ENCODE measurements at regions not wholly inside any gene's neighbourhood (a gene's known extent, or its start where the extent isn't known, plus 50 kb on each side); places are given as distances from the start of the nearest gene placed in this dataset.

GRCh38 chr2:40606862-40607261 lies 155.0 kb upstream of the SLC8A1 start:
- no peaks in the 10 kb centered on the region for H3K36me3 Mint-ChIP-seq

DNA sequence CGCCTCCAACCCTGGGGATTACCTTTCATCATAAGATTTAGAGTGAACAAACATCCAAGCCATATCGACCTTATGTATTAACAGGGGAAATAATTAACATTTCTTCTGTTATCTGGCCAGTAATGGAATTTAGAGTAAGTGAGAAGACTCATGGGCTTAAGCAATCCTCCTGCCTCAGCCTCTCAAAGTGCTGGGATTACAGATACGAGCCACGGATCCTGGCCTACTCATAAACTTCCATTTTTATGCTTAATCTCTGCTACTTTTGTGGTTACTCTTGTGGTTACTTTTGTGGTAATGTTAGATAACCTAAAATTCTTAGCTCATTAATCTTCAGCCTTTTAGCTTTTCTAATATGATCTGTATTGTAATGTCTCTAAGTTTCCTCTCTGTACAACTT lies 159.3 kb upstream of the SLC8A1 start:
- H2AFZ ChIP-seq (ENCODE audit: insufficient read depth, low read depth, low read length, poor library complexity, severe bottlenecking), result no peak overlapping the region
- H3K9ac ChIP-seq (ENCODE audit: insufficient read depth, low read length, poor library complexity, severe bottlenecking), result no peak overlapping the region
- no peak for DNase-seq
- no peaks in the 10 kb centered on the region for H3K27me3 ChIP-seq (ENCODE audit: control insufficient read depth in 2 of 2, insufficient read depth in 2 of 2, low read length in 2 of 2)
- peaks cover 0 to 4% of the 10 kb centered on the region in 2 donors for H3K9me3 ChIP-seq (replicated peaks in 1 of 2; ENCODE audit: control insufficient read depth in 1 of 2, insufficient read depth in 1 of 2, low read length in 2 of 2)
- H3K4me3 Mint-ChIP-seq, result no peak overlapping the region
- no peaks in the 10 kb centered on the region for H3K36me3 ChIP-seq (replicated peaks in 1 of 2; ENCODE audit: control insufficient read depth in 1 of 2, insufficient read depth in 2 of 2, low read length in 2 of 2)
- H3K9me3 Mint-ChIP-seq, result peaks cover 0 to 6% (median 4%) of the 10 kb centered on the region in 7 donors
- H3K4me2 ChIP-seq (replicated peaks; ENCODE audit: extremely low read depth, low read length, poor library complexity, severe bottlenecking), result no peak overlapping the region
- H3K27ac Mint-ChIP-seq, result no peak overlapping the region
- H3K4me1 Mint-ChIP-seq, result no peaks in the 10 kb centered on the region
- no peak overlapping the region for H3K4me3 ChIP-seq (replicated peaks in 1 of 3; ENCODE audit: low read depth in 2 of 3, low read length in 3 of 3)
- no peaks in the 10 kb centered on the region for H3K79me2 ChIP-seq (ENCODE audit: insufficient read depth, low read length)
- H3K36me3 Mint-ChIP-seq, result no peaks in the 10 kb centered on the region
- H3K27me3 Mint-ChIP-seq (ENCODE audit: low read depth in 3 of 3), result peaks cover 0 to 3% (median 0%) of the 10 kb centered on the region in 3 donors
- H4K20me1 ChIP-seq (ENCODE audit: insufficient read depth, low read length), result no peaks in the 10 kb centered on the region
- WGBS (ENCODE audit: insufficient coverage), result no CpG with 5 or more reads among the region's 4 CpGs
- H3K27ac ChIP-seq (ENCODE audit: low read depth in 1 of 2, low read length in 2 of 2), result no peak overlapping the region
- no peaks in the 10 kb centered on the region for H3K4me1 ChIP-seq (ENCODE audit: control insufficient read depth in 1 of 2, insufficient read depth in 2 of 2, low read length in 2 of 2)
- TF ChIP-seq CTCF (IDR thresholded peaks at IDR 0.05), result no peak
- intact Hi-C loops (cut with micrococcal nuclease), result no loop called here

More at GRCh38 chr2:40606862-40607261, 155.0 kb upstream of the SLC8A1 start:
- no peak overlapping the region for H3K4me3 Mint-ChIP-seq
- H3K4me1 ChIP-seq (ENCODE audit: control insufficient read depth in 1 of 2, insufficient read depth in 2 of 2, low read length in 2 of 2), result no peaks in the 10 kb centered on the region
- no peak overlapping the region for H2AFZ ChIP-seq (ENCODE audit: insufficient read depth, low read depth, low read length, poor library complexity, severe bottlenecking)
- no peak for TF ChIP-seq CTCF (IDR thresholded peaks at IDR 0.05)
- intact Hi-C loops (cut with micrococcal nuclease), result no loop called here
- no peak overlapping the region for H3K27ac ChIP-seq (ENCODE audit: low read depth in 1 of 2, low read length in 2 of 2)
- H3K9me3 Mint-ChIP-seq, result no peaks in the 10 kb centered on the region
- no peak for DNase-seq
- H3K4me3 ChIP-seq (replicated peaks in 1 of 3; ENCODE audit: low read depth in 2 of 3, low read length in 3 of 3), result no peak overlapping the region
- H3K27ac Mint-ChIP-seq, result no peak overlapping the region
- no CpG with 5 or more reads among the region's 4 CpGs for WGBS (ENCODE audit: insufficient coverage)
- no peaks in the 10 kb centered on the region for H3K4me1 Mint-ChIP-seq
- peaks cover 0 to 3% (median 0%) of the 10 kb centered on the region in 3 donors for H3K27me3 Mint-ChIP-seq (ENCODE audit: low read depth in 3 of 3)
- H3K27me3 ChIP-seq (ENCODE audit: control insufficient read depth in 2 of 2, insufficient read depth in 2 of 2, low read length in 2 of 2), result no peaks in the 10 kb centered on the region
- H3K36me3 ChIP-seq (replicated peaks in 1 of 2; ENCODE audit: control insufficient read depth in 1 of 2, insufficient read depth in 2 of 2, low read length in 2 of 2), result no peaks in the 10 kb centered on the region
- no peaks in the 10 kb centered on the region for H3K9me3 ChIP-seq (replicated peaks in 1 of 2; ENCODE audit: control insufficient read depth in 1 of 2, insufficient read depth in 1 of 2, low read length in 2 of 2)
- no peaks in the 10 kb centered on the region for H3K79me2 ChIP-seq (ENCODE audit: insufficient read depth, low read length)
- H3K9ac ChIP-seq (ENCODE audit: insufficient read depth, low read length, poor library complexity, severe bottlenecking), result no peak overlapping the region
- H4K20me1 ChIP-seq (ENCODE audit: insufficient read depth, low read length), result no peaks in the 10 kb centered on the region
- H3K4me2 ChIP-seq (replicated peaks; ENCODE audit: extremely low read depth, low read length, poor library complexity, severe bottlenecking), result no peak overlapping the region
